Upper lobe of left lung (tissue), 4 donors: ENCODE measurements at regions not wholly inside any gene's neighbourhood (a gene's known extent, or its start where the extent isn't known, plus 50 kb on each side); places are given as distances from the start of the nearest gene placed in this dataset.

Experiments
- POLR2A ChIP-seq, 4 donors: fragments of 450-650 bp; IDR thresholded peaks; one replicate each; pipeline ENCODE4 v1.5.1; 2016 to 2017; ENCODE audit warnings: antibody characterized with exemption in 4 of 4, mild to moderate bottlenecking in 2 of 4
- TF ChIP-seq, protein P1 (sequence below), 6 experiments: fragments of 450-650 bp in 4 of 6; fragments of 200-600 bp in 2 of 6; sonication (generic) in 2 of 6; IDR thresholded peaks; one replicate each; pipeline ENCODE4 v1.5.1; 2016 to 2019; ENCODE audit warnings: antibody characterized with exemption in 6 of 6

DNA sequence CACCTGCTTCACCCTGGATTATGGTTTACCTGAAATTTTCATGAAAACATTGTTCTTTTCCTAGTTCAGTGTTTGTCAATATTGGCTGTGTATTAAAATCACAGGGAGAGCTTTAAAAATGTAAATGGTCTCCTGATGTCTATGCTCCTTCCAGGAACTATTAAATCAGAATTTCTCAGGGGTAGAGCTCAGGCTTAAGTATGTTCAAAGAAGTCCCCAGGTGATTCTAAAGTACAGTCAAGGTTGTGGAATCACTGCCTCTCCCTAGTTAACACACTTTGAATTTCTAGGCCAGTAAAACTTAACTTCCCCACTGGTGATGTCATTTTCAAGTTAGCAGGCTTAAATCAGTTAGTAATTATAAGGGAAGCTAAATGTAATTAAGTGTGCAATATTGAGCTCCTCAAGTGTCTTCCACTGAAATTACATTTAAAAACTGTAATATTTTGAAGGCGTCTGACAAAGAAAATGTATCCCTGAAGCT lies 150.3 kb upstream of the SLC28A3 start:
- no peak for TF ChIP-seq POLR2A (IDR thresholded peaks at IDR 0.05)
- TF ChIP-seq, protein P1, sequence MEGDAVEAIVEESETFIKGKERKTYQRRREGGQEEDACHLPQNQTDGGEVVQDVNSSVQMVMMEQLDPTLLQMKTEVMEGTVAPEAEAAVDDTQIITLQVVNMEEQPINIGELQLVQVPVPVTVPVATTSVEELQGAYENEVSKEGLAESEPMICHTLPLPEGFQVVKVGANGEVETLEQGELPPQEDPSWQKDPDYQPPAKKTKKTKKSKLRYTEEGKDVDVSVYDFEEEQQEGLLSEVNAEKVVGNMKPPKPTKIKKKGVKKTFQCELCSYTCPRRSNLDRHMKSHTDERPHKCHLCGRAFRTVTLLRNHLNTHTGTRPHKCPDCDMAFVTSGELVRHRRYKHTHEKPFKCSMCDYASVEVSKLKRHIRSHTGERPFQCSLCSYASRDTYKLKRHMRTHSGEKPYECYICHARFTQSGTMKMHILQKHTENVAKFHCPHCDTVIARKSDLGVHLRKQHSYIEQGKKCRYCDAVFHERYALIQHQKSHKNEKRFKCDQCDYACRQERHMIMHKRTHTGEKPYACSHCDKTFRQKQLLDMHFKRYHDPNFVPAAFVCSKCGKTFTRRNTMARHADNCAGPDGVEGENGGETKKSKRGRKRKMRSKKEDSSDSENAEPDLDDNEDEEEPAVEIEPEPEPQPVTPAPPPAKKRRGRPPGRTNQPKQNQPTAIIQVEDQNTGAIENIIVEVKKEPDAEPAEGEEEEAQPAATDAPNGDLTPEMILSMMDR (IDR thresholded peaks at IDR 0.05), result no peak
